ENCODE measurements at regions not wholly inside any gene's neighbourhood (a gene's known extent, or its start where the extent isn't known, plus 50 kb on each side); places are given as distances from the start of the nearest gene placed in this dataset.
A peak's percentile ranks its signal among the peaks of the same experiment; 100 is the strongest.

GRCh38 chr11:23257556-23257955 is 397.3 kb upstream of the CCDC179 start:
- TF ChIP-seq CTCF (IDR thresholded peaks at IDR 0.05; ENCODE audit: low read depth, low read length) = no peak
- H3K27me3 ChIP-seq = no peaks in the 10 kb centered on the region

GRCh38 chr11:23263466-23263865 is 403.2 kb upstream of the CCDC179 start:
- Histone ChIP-seq H3K4me3 (no peak overlapping the region), H3K27me3 (no peaks in the 10 kb centered on the region), H3K9me3 (ENCODE audit: low read depth) (no peaks in the 10 kb centered on the region), H3K36me3 (no peaks in the 10 kb centered on the region), H3K27ac (no peak overlapping the region), H3K4me1 (ENCODE audit: low read depth) (no peaks in the 10 kb centered on the region)
- no peak for TF ChIP-seq CTCF (IDR thresholded peaks at IDR 0.05; ENCODE audit: low read depth, low read length)
- no peak for DNase-seq (ENCODE audit: low read depth in 1 of 2, low spot score in 1 of 2)

More at GRCh38 chr11:23257556-23257955, 397.3 kb upstream of the CCDC179 start:
- DNase-seq (ENCODE audit: low read depth in 1 of 2, low spot score in 1 of 2) = no peak
- no peak overlapping the region for H3K27ac ChIP-seq
- H3K4me1 ChIP-seq (ENCODE audit: low read depth) = no peaks in the 10 kb centered on the region
- no peaks in the 10 kb centered on the region for H3K36me3 ChIP-seq
- H3K4me3 ChIP-seq = no peak overlapping the region
- H3K9me3 ChIP-seq (ENCODE audit: low read depth) = no peaks in the 10 kb centered on the region

DNA sequence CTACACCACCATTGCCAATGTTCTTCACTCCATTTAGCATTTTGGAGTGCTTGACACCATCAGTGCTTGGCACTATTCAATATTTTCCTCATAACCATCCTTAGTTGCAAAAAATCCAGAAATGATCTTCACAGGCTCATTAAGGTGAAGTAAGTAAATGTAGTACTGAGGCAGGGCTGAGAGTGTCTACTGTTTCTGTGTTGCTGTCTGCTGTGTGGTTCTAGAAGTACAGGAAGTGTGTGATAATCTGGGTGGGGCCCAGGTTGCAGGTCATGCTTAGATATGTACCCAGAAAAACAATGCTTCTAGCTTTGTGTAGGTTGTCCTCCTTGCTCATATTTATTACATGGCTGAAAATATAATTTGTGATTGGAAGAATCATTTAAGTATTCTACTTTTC is 411.8 kb upstream of the CCDC179 start:
- no peak overlapping the region for H3K4me3 ChIP-seq
- no peaks in the 10 kb centered on the region for H3K27me3 ChIP-seq

DNA sequence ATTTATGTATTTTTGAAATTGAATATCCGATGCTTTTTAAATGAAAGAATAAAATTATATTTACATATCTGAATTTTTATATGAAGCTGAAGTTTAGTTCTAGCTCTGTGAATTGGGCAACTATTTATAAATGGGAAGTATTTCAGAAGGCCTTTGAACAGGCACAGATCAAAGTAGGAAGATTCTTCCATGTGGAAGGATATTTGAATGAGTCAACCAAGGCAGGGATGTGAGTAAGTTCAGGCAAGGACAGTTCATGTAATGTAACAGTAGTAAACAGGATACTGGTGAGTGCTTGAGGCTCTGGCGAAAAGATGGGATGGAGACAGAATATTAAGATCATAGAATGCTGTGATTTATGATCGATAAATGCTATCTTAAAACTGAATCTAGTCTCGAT is 417.8 kb upstream of the CCDC179 start:
- peak in 1 of 2 donors; percentile 17 for DNase-seq (ENCODE audit: low read depth in 1 of 2, low spot score in 1 of 2)

More for the DNA sequence above, 411.8 kb upstream of the CCDC179 start:
- Histone ChIP-seq H3K4me1 (ENCODE audit: low read depth) (no peaks in the 10 kb centered on the region), H3K9me3 (ENCODE audit: low read depth) (no peaks in the 10 kb centered on the region), H3K27ac (no peak overlapping the region), H3K36me3 (no peaks in the 10 kb centered on the region)
- TF ChIP-seq CTCF (IDR thresholded peaks at IDR 0.05; ENCODE audit: low read depth, low read length) = no peak
- no peak for DNase-seq (ENCODE audit: low read depth in 1 of 2, low spot score in 1 of 2)

GRCh38 chr11:23280088-23280487 is 419.8 kb upstream of the CCDC179 start:
- Histone ChIP-seq H3K4me3 (no peak overlapping the region), H3K36me3 (no peaks in the 10 kb centered on the region), H3K27ac (no peak overlapping the region), H3K27me3 (no peaks in the 10 kb centered on the region), H3K4me1 (ENCODE audit: low read depth) (no peaks in the 10 kb centered on the region), H3K9me3 (ENCODE audit: low read depth) (no peaks in the 10 kb centered on the region)
- DNase-seq (ENCODE audit: low read depth in 1 of 2, low spot score in 1 of 2) = peak in 1 of 2 donors; percentile 50
- no peak for TF ChIP-seq CTCF (IDR thresholded peaks at IDR 0.05; ENCODE audit: low read depth, low read length)

More for the DNA sequence above, 417.8 kb upstream of the CCDC179 start:
- Histone ChIP-seq H3K9me3 (ENCODE audit: low read depth) (no peaks in the 10 kb centered on the region), H3K27ac (no peak overlapping the region), H3K4me1 (ENCODE audit: low read depth) (no peaks in the 10 kb centered on the region), H3K4me3 (no peak overlapping the region), H3K27me3 (no peaks in the 10 kb centered on the region), H3K36me3 (no peaks in the 10 kb centered on the region)
- TF ChIP-seq CTCF (IDR thresholded peaks at IDR 0.05; ENCODE audit: low read depth, low read length) = no peak

GRCh38 chr11:23283666-23284065 is 423.4 kb upstream of the CCDC179 start:
- TF ChIP-seq CTCF (IDR thresholded peaks at IDR 0.05; ENCODE audit: low read depth, low read length) = no peak
- no peak for DNase-seq (ENCODE audit: low read depth in 1 of 2, low spot score in 1 of 2)
- H3K27ac ChIP-seq = no peak overlapping the region
- H3K36me3 ChIP-seq = no peaks in the 10 kb centered on the region
- H3K4me3 ChIP-seq = no peak overlapping the region
- H3K4me1 ChIP-seq (ENCODE audit: low read depth) = no peaks in the 10 kb centered on the region
- H3K9me3 ChIP-seq (ENCODE audit: low read depth) = no peaks in the 10 kb centered on the region
- no peaks in the 10 kb centered on the region for H3K27me3 ChIP-seq

All from cardiac muscle cell (in vitro differentiated cells and primary cell).